ENCODE measurements at regions not wholly inside any gene's neighbourhood (a gene's known extent, or its start where the extent isn't known, plus 50 kb on each side); places are given as distances from the start of the nearest gene placed in this dataset.

- 80 to 88% methylated on average over 4 of the region's 4 CpGs for WGBS, 2 donors
- Histone ChIP-seq H3K9me3 (no peaks in the 10 kb centered on the region), H3K4me3 (no peak overlapping the region), H3K4me1 (no peaks in the 10 kb centered on the region), H3K27me3 (no peaks in the 10 kb centered on the region), H3K27ac (no peak overlapping the region), H3K36me3 (no peaks in the 10 kb centered on the region)
- DNase-seq, result no peak
- intact Hi-C loops (cut with DNase I), result no loop called here
- TF ChIP-seq POLR2AphosphoS5 (IDR thresholded peaks at IDR 0.05), result no peak
Measured at GRCh38 chr12:78519422-78519821, 345.2 kb upstream of the SYT1 start.

- TF ChIP-seq POLR2A (IDR thresholded peaks at IDR 0.05) (no peak), POLR2AphosphoS5 (IDR thresholded peaks at IDR 0.05) (no peak), CTCF (IDR thresholded peaks at IDR 0.05) (no peak), EP300 (IDR thresholded peaks at IDR 0.05) (no peak)
- no peak for DNase-seq
- intact Hi-C loops (cut with DNase I), result no loop called here
- Histone ChIP-seq H3K27me3 (no peaks in the 10 kb centered on the region), H3K4me1 (no peaks in the 10 kb centered on the region), H3K27ac (no peak overlapping the region), H3K36me3 (no peaks in the 10 kb centered on the region), H3K4me3 (no peak overlapping the region), H3K9me3 (no peaks in the 10 kb centered on the region)
- 76 to 87% methylated on average over 4 of the region's 4 CpGs for WGBS, 2 donors
Measured at GRCh38 chr12:78530100-78530765, 334.3 kb upstream of the SYT1 start.

DNA sequence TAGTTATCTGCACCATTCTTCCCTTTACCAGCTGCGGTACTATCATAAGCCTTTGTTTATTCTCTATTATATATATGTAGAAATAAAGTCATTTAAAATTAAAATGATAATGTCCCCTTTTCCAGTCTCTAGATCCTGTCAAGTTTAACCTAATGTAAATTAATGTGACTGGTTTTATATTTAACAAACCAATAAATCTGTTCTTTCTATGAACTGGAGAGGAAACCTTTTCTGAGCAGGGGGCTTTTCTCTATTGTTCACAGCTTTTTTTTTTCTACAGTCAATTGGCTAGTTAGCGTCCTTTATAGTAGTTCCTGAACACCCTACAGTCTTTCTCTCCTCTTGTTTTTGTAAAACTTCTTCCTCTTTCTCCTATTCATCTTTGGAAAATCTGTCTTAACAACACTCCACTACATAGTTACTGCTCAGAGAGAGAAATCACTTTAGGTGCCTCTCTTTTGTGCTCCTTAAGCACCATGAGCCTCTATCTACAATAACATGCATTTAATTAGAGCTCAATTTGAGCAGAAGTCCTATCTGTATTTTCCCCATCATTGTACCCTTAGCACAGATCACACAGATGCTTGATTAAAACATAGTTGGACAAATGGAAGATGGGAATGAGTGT lies 332.6 kb upstream of the SYT1 start:
- H3K27me3 ChIP-seq, result no peaks in the 10 kb centered on the region
- H3K4me1 ChIP-seq, result no peaks in the 10 kb centered on the region
- no peak for DNase-seq
- no peak overlapping the region for H3K27ac ChIP-seq
- no peaks in the 10 kb centered on the region for H3K36me3 ChIP-seq
- H3K4me3 ChIP-seq, result no peak overlapping the region
- no peaks in the 10 kb centered on the region for H3K9me3 ChIP-seq
- WGBS, 2 donors, result 53 to 62% methylated on average over 2 of the region's 2 CpGs
- intact Hi-C loops (cut with DNase I), result no loop called here
- no peak for TF ChIP-seq POLR2A (IDR thresholded peaks at IDR 0.05)
- no peak for TF ChIP-seq POLR2AphosphoS5 (IDR thresholded peaks at IDR 0.05)
- TF ChIP-seq EP300 (IDR thresholded peaks at IDR 0.05), result no peak
- TF ChIP-seq CTCF (IDR thresholded peaks at IDR 0.05), result no peak

DNA sequence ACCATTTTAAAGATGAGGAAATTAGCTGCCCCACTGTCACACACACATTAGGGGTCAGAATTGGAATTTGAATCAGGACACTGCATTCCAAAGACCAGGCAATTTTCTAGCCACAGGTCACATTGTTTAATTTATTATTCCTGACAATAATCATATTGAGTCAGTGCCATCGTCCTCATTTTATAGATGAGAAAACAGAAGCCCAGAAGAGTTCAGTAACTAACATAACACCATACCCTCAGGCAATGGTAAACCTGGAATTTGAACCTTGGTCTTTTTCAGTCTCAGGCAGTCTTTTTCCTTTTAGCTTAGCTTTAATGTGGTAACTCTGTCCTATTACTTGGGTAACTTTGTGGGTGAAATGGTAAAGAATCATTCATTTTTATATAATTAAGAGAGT lies 330.3 kb upstream of the SYT1 start:
- no peak for DNase-seq
- Histone ChIP-seq H3K27ac (no peak overlapping the region), H3K4me3 (no peak overlapping the region), H3K4me1 (no peaks in the 10 kb centered on the region), H3K36me3 (no peaks in the 10 kb centered on the region), H3K9me3 (no peaks in the 10 kb centered on the region), H3K27me3 (no peaks in the 10 kb centered on the region)
- WGBS, 2 donors, result 11 to 44% methylated on average over 1 of the region's 1 CpG
- intact Hi-C loops (cut with DNase I), result no loop called here
- TF ChIP-seq POLR2AphosphoS5 (IDR thresholded peaks at IDR 0.05), result no peak
- TF ChIP-seq EP300 (IDR thresholded peaks at IDR 0.05), result no peak
- TF ChIP-seq CTCF (IDR thresholded peaks at IDR 0.05), result no peak
- no peak for TF ChIP-seq POLR2A (IDR thresholded peaks at IDR 0.05)

- no peak for DNase-seq
- WGBS, 2 donors, result 77 to 90% methylated on average over 7 of the region's 7 CpGs
- intact Hi-C loops (cut with DNase I), result no loop called here
- Histone ChIP-seq H3K4me3 (no peak overlapping the region), H3K4me1 (no peaks in the 10 kb centered on the region), H3K9me3 (no peaks in the 10 kb centered on the region), H3K27me3 (no peaks in the 10 kb centered on the region), H3K36me3 (no peaks in the 10 kb centered on the region), H3K27ac (no peak overlapping the region)
- TF ChIP-seq POLR2A (IDR thresholded peaks at IDR 0.05), result no peak
Measured at GRCh38 chr12:78540606-78541336, 323.8 kb upstream of the SYT1 start.
